HG02623 (cell line): ENCODE measurements at regions not wholly inside any gene's neighbourhood (a gene's known extent, or its start where the extent isn't known, plus 50 kb on each side); places are given as distances from the start of the nearest gene placed in this dataset.

Source experiments
- ATAC-seq: cut with Tn5 transposase; IDR thresholded peaks from one replicate; pipeline ENCODE4 v1.9.1; 2021; ENCODE audit warnings: moderate library complexity; ENCODE audit not compliant: unreplicated experiment

DNA sequence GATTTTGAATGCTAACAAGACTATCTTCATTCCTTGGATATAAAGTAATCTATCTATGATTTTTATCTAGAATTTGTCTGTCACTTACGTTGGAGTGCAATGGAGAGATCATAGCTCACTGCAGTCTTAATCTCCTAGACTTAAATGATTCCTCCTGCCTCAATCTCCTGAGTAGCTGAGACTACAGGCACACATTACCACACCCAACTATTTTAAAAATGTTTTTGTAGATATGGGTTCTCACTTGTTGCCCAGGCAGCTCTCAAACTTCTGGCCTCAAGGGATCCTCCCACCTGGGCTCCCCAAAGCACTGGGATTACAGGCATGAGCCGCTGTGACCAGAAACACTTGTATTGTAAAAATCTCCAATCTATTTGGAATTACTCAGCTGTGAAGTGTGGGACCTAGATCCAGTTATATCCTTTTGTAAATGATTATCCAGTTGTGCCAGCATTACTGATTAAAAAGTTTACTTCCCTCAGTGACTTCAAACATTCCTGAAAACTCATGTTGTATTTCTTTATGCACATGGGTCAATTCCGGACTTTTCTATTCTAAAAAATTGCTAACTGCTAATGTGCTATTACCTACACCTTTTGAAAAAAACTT, 1793.8 kb upstream of the WWC1 start:
- ATAC-seq: no peak

DNA sequence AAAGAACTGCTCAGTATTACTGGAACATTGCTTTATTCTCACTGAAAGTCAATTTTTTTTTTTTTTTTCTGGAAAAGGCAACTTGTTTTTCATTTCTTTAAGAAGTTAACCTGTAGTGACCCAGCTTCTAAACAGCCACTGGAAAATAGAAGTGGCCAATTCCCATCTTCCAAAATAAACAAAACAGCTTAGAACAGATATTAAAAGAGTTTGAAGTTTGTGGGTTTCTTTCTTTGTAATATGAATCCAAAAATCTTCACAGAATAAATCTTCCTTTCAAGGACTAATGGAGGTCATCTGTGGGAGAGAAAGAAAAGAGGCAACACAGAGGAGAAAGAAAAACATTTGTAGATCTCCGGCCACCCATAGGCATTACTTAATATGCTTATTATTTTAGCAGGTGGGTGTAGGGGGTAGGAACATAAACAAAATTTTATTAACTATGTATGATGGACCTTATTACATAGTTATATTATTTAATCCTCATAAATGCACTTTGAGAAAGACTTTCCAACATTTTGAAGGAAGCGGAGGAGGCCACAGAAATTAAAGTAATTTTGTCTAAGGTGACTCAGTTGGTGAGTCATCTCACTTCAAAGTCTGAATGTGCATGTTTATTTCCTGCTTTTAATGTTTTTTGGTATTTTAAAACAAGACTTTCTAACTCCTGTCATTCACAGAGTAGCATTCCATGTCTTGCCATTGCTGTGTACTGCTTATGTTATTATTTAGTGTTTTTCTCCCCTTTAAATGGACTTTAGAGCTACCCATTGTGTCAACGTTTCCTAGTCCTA, 1791.8 kb upstream of the WWC1 start:
- no peak for ATAC-seq

DNA sequence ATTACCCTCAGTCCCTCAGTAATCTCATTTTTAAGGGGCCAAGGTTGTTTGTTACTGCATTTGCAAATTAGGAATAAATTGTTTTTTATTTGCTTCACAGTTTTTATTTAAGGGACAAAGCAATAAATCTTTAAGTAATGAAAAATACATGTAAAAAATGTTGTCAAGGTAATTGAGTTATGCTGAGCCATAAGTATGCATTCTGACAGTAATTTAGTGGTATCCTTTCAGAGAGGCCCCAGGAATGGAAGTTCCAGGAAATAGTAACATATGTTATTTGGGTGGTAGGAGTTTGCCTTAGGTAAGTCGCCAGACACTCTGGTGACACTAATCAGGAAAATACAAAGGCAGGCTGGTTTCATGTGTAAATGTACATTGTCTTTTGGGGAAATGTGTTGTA, 1787.9 kb upstream of the WWC1 start:
- ATAC-seq: no peak

DNA sequence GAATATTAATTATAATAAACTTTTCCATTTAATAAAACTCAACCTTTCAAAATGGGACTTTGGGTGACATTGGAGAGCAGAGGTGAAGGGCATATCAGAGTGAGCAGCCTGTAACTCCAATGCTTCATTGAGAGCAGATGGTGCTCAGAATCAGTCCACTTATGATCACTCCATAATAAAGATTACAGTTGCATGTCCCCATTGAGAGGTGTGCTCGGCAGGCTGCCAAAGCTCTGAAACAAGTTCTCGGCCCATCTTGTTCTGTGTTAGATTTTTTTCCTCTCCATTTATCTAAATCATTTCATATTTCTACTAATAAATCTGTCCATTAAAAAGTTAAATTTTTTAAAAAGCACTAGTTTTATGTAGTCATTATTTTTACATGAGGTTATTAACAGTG, 1786.4 kb upstream of the WWC1 start:
- ATAC-seq: no peak

DNA sequence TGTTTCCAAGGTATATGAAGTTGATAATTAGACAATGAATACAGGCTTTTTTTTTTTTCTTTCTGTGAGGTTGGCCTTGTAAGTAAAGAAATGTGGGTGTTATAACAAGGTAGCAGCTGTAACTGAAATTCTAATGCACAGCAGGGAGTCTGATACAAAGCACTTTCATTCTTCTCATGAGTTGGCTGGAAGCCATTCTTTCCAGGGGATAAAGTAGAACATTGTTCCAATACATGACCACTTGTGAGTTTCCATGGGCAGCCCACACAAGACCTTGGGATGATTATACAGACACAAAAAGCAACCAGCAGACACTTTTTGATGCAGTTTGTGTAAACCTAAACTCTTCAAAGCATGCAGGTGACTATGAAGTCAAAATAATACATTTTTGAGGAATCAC, 1785.9 kb upstream of the WWC1 start:
- ATAC-seq: no peak

DNA sequence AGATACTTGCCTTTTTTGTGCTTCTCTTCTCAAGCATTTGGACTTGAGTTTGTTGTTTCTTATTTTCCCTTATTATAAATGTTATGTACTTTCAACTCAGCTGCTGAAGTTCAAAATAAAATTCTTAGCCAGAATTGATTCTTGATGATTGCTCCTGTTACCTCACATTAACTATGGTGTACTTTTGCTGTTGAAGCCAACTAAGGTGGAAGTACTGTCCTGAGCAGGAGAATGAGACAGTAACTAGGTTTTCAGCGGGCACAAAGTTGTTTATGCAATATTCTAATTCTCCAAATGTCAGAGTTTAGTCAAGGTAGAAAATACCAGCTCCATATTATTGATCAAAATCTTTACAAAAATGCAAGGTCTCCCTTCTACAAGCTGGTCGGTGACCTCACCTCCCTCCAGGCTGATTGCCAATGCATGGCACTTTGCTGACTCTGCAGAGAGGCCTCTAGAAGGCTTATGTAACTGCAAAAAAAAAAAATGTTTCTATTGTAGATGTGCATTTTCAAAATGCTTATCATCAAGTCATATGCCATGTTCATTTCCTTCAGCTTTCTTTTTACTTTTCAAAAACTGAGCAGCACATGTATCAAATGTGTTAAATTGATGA, 1783.5 kb upstream of the WWC1 start:
- ATAC-seq: no peak

DNA sequence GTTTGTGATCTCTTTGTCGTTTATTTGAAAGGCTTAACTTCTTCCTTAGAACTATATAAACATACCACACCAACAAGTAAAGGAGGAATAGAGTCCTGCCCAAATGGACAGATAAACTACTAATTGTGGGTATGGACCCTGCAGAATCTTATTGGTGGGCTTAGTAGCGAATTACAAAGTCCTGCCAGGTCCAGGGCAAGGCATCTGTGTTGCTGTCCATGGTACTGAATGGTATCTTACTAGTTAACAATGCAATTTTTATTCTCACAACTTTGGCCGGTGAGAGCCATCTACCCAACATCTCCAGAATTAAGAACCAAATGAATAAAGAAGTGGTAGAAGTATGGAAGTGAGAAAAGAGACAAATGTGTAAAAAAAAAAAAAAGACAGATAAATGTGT, 1782.4 kb upstream of the WWC1 start:
- ATAC-seq: no peak

DNA sequence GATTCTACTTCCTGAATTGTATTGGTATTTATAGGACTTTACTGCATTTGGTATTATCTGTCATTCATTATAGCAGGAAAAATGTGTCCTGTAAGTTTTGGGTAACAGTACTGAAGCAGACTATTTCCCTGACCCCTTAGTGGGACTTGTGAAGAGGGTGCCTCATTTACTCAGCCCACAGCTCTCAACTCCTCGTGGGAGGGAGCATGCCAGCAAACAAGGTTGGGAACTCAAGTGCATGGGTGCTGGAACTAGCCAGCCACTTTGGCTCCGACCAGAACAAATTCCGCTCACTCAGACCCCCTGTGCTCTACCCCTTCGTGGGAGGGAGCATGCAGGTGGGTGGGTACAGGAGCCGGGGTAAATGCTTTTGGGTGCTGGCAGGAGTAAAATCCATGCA, 1773.5 kb upstream of the WWC1 start:
- no peak for ATAC-seq

DNA sequence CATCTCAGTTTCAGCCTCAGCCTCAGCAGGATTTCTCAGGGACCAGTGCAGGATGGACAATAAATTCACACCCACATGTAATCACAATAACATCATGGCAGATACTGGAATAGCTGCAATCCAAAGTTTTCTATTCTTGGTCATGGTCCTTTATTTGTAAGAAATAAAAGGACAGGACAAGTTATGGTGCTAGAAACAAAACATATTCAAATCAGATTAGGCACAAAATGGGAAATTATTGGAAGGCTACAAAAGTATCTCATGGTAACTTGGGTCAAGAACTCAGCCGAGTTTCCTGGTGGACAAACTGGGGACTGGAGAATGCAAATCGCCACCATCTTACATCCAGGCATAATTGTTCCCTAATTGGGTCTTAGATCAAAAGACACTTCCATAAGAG, 1768.2 kb upstream of the WWC1 start:
- no peak for ATAC-seq

DNA sequence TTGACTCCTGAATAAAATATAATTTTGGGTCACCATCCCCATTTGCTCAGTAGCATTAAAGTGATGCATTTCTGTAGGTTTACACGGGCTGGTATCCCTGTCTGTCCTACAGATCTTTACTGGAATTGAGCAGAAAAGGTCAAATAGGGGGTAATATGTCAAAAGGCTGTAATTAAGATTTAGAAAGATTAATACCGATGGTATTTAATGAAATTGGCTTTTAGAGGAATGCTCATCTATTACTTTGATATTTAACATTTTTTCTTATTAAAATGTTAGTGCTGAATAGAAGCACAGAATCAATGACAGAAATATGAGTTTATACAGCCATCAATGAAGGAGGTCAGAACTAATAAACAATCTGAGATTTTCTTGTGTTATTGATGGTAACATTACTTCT, 1762.2 kb upstream of the WWC1 start:
- no peak for ATAC-seq

DNA sequence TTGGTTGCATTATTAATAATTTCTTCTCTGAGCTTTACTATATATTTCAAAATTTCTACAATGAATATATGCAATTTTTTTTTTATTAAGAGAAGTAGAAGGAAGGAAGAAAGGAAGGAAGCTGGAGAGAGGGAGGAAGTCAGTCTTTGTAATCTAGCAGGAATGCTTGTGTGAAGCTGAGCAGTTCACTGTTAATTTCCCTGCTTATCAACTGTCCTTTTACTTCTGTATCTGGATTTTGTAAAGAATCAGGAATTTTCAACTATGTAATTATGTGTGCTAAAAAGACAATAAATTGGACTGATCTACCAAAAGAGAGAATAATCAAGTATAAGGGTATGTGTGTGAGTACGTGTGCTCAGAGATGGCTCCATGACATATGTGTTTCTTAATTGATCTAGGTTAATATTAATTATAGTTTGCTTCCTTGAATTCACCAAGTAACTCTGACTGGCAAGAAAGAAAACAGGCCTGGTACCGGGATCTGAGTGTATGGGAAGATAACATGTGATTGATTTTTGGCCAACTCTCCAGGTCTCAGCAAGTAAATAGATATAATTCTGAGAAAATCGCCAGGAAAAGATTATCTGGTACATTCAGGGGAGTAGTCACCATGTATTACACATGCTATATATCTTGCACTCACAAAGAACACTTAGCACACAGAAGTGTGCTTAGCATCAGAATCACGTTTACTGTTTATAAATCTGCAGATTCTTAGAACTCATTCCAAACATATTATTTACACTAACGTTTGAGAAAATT, 1758.8 kb upstream of the WWC1 start:
- ATAC-seq: no peak

DNA sequence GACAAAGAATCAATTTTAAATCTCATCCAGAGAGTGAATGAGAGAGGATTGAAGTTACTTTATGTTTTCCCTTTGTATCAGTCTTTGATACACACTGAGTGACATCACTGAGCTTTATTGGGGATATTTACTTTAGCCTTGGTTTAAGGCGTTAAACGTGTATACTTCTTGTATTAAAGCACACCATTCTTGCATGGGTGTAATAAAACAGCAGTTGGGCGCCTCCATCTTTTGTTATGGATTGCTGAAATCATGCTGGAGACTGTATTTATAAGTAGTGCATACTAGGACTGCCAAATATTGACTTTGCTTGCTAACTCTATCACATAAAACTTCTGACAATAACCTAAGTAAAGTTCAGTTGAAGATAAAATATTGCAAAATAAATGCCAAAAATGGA, 1755.8 kb upstream of the WWC1 start:
- ATAC-seq: no peak

DNA sequence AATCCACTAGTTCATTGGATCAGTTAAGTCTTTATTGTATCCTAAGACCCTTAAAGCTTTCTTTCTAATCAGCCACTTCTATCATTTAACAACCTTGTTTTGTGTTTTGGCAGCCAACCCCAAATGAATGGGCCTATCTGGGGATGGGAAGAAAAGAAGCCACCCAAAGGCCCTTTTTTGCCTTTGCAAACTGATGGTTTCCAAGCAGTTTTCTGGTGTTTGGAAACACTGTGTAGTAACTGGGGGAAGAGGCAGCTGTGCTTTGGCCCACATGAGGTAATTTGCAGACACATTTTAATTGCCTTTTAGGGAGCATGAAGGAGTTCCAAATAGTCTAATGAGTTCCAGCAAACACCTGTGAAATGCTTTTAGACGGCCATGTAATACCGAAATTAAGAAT, 1751.3 kb upstream of the WWC1 start:
- ATAC-seq: no peak

DNA sequence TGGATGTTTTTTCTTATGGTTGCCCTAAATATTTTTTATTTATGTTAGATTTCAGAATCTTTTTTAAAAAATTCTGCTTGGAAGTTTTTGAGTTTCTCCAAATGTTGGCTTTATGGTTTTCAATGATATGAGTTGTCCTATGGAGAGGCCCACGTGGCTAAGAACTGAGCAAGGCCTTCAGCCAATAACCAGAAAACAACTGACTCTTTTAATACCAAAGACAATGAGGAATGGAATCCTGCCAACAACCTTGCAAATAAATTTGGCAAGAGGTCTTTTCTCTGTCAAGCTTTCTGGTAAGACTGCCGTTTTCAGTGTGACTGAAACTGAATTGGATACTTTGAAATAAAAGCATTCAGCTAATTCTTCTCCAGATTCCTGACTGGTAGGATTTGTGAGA, 1740.1 kb upstream of the WWC1 start:
- ATAC-seq: no peak

DNA sequence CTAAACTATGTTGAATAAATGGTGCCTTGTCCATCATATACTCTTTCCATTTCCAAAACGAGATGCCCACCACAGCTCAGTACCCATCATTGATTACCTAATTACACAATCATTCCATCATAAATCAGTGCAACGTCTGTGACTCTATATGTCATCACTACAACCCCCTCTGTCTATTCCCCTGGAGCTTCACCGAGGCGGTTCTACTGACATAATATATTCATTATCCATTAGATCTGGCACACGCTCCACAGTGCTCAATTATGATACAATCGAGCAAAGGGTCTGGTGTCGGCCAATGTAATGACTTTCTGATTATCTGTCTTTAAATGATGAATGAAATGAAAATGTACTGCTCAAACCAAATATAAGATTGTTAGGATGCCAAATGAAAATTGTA, 1737.7 kb upstream of the WWC1 start:
- no peak for ATAC-seq

DNA sequence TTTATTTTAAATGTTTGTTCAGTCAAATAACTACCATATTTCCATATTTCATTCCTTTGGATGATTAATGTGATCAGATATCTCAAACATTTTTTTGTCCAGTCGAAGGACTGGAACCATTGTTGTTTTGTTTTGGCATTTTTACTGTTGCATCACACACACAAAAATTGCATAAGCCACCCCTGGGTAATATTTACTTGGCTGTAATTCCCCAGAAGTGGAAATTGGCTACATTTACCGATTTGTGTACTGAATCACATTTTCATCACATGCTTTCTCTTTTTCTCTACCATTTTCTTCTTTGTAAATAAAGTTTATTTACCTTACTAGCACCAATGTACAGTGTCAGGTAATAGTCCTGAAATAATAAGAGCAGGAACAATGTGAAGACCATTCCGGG, 1729.7 kb upstream of the WWC1 start:
- no peak for ATAC-seq

DNA sequence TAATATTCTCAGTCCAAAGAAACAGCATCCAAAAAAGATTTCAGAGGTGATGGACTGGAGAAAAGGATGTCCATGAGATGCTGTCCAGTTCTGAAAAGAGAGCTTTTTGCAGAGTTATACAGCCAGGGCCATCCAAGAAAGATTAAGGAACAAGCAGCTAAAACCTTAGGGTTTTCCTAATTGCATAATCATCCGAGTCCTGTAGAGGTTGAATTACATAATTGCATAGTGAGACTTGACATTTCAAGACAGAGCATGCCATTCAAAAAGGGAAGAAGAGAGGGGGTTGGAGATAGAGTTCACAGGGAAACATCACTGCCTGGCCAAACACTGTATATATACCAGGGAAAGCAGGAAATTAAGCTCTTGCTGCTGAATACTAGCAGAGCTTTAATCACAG, 1729.2 kb upstream of the WWC1 start:
- ATAC-seq: no peak

DNA sequence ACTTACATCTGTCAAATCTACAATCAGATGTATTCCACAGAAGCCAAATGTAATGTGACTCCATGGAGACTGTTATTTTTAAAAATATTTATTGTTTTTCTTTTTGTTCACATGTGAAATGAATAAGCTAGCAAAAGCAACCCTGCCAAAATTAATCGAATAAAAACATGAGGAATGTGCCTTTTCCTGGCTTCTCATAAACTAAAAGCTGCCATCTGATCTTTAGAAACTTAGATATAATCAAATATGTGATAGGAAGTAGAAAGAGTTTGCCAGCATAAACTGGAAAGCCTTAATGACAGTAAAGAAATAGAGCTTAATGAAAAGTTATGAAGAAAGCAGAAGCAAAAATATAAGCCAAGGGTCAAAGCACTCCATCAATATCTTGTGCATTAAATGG, 1724.7 kb upstream of the WWC1 start:
- no peak for ATAC-seq

DNA sequence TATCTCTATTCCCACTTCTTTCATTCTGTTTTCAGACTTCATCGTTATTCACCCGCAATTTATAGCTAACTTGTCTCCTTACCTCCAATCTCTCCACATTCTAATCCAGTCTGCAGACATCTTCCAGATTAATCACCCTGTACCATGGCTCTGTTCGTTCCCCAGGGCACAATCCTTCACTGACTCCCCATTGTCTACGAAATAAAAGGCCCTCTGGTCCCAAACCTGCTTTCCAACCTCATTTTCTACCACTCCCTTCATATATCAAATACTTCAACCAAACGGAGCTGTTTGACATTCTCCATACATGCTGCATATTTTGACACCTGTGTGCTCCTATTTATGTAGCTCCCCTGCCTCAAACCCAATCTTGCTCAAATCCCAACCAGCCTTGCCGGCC, 1720.6 kb upstream of the WWC1 start:
- ATAC-seq: no peak

DNA sequence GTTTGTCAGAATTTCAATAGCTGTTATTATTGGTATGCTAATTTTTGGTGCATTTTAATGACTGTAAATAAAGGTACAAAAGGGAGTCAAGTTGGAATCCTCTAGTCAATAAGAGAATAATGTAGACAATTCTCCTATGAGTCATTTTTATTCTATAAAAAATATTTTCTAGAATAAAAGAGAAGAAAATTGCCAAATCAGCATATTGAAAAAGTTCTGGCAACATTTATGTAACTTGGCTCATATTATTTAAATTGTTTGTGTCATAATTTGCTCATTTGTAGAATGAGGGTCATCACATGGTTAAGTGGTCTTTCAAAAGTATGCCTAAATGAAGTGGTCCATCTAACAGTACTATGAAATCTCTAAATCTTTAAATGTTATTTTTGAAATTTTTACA, 1719.8 kb upstream of the WWC1 start:
- no peak for ATAC-seq

DNA sequence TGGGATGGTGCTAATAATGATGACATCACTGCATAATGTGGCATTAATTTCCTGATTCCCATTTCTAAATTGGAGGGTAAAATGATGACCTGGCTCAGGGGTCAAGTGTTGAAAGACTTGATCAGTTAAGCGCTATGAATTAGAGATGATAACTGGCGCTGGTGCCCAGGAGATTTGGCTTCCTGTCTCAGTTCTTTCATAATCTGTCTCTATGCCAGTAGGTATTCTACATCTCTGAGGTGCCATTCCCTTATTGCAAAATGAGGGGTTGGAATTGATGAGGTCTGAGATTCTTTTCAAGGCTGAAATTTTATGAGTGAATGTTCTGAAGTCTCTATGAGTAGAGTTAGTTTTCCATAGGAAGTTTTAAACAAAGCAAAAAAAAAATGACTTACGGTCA, 1715.1 kb upstream of the WWC1 start:
- no peak for ATAC-seq

DNA sequence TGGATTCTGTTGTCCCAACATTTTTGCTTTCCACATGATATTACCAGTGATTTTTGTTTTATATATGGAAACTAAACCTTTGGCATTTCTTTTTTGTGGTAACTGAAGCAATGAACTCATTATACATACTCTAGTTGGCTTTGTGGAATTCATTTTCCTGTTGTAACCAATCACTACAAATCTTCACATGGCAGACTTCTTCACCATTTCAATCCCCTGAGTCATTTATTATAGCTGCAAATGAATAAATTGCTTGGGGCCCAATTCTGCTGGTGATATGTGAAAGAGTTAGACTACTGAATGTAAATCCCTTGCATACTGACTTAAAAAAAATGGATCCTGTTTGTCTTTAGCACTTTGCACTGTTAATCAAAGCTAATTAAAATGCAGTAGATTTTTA, 1709.6 kb upstream of the WWC1 start:
- no peak for ATAC-seq
